DMS153 treated with DMSO at 0.1 percent for 48 hours (cell line): ENCODE measurements at regions not wholly inside any gene's neighbourhood (a gene's known extent, or its start where the extent isn't known, plus 50 kb on each side); places are given as distances from the start of the nearest gene placed in this dataset.
"Not testable (repeated sequence)": the region's sequence is repeated elsewhere in the genome, so short reads cannot be mapped to it uniquely, and the experiment has no call there.

ENCODE experiments used
- DNase-seq: peaks from one replicate; lab custom pipeline; 2025; ENCODE audit not compliant: unreplicated experiment; lab: John Stamatoyannopoulos, UW

DNA sequence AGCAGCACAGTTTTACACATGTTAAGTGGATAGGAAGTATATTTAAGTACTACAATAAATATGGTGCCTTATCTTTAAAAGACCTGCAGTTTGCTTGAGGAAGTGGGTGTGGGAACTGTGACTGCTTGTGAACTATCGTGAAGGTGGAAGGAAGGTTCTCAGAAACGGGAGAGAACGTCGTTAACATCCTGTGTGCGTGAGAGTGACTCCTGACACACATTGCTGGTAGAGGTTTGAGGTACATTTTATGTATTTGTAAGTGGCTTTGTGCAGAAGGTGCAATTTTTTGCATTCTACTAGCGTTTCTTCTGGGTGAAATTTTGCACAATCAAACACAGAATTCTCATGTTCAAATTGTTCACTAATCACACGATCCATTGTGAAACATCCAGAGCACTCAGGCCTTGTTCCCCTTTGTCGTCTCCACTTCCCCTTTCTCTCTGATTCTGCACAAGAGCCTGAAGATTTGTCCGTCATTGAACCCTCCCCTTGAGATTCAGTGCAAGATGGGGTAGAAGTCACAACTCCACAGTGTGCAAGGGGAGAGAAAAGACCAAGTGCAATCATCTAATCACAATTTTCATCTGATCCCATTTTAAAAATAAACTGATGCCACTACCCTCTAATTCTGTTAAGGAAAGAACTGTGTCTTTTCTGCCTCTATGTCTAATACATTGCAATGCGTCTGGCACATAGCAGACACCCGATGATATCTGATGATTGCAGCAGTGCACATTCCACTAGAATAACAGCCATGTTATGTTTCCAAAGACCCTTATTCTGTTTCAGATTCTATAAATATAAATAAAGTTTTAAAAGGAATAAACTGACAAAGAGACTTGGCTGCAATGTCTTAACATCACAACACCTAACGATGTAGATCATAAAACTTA is 279.9 kb downstream of the NEBL start:
- DNase-seq: no peak

DNA sequence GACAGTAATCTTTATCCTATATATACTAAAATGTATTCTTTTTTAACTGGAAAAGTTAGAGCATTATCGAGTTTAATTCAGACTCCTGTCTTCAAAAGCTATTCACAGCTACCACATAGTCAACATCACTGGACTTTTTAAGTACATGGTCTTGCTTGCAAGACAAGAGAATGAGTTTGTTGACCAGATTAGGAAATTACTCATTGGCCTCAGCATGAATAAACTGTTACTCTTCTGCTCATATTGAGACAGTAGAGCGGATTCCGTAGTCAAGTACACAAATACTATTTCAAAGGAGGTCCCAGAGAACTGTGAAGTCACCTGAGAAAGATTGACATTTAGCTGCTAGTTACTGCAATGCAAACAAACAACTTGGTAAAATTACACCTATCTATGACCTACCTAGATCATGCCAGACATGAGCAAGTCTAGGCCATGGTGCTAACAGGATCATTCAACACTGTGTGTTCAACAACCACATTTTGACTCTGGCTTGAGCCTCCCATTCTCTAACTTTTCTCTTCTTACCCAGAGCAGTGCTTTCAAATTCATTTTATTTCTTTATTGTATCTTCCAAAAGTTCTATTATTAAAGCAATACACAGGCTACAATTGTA is 280.9 kb downstream of the NEBL start:
- no peak for DNase-seq

DNA sequence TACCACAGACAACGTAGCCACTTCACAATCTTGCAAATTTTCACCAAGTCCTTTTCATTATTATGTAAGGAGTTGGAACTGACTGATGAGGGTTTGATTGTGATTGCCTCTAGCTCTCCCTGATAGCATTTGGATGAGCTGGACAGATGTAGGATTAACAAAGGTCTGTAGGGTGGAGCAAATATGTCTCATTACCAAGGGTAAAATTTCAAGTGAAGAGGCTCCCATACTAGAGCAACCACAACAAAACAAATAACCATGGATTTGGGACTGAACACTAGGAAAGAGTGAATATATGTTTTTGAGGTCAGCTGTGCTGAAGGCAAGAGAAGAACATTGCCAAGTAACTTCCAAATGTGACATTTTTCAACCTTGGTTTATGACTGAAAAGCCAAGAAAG is 281.7 kb downstream of the NEBL start:
- no peak for DNase-seq

DNA sequence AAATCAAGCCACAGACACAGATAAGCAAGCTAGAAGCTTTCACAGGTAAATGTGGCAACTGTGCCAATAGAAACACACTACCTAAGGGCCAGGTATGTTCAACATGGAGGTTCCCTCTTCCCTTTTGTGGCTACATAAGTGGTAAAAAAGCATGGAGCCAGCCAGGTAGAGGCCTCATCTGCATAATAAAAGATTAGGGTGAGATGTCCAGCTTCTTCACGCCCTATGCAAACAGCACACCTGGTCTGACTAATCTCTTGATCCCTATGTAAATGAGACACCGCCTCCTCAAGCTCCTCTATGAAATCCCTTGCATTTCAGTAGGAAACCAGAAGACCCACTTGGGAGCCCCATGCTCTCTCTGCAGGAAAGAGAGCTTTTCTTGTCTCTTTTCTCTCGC is 282.2 kb downstream of the NEBL start:
- DNase-seq: no peak

DNA sequence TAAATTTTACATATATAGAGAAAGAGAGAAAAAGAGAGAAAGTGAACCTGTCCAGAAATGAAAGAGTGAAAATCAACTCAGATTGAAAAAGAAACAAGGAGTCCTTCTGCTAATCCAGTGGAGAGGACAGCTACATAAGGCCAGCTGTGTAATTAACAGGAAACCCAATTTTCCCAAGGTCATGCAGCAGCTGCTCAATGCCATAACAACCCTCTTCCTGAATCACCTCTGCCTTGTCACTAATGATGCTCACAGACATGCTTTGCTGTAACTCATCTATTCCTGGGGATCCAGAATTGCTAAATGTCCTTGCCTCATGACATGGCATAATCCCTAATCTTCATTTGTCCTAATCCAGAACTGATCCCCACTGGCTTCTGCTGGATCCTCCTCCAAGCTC is 288.6 kb downstream of the NEBL start:
- no peak for DNase-seq

DNA sequence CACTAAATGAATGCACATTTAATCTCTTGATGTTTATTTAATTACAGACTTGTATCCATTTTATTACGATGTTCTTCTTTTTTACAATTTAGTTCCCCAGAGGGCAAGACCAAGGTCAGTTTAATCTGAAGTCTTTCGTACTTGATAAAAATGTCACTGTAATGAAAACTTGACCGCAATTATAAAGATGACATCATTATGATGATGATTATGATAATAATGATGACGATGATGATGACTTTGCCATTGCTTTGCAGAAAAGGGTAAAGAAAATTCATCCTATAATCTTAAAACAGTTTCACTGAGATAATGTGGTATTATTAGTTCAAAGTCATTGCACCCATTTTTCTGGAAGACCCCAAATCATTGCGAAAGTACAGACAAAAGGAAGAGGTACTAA is 290.1 kb downstream of the NEBL start:
- no peak for DNase-seq

DNA sequence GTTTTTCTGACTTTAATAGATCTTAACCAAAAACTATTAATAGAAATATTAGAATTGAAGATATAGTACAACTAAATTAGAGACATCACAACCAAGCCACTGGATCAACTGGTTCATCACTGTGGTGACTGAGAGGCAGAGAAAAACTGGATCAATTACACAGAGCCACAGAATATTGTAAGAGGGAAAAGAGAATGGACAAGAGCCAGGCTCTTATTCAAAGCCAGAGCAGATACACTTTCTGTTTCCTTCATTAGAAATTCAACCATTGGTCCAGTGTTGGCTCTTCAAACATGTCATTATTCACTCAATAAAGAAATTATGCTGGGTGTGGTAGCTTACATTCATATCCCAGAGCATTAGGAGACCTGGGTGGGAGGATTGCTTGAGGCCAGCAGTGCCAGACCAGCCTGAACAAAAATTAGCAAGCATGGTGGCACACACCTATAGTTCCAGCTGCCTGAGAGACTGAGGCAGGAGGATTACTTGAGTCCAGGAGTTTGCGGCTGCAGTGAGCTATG is 295.1 kb downstream of the NEBL start:
- no peak for DNase-seq

DNA sequence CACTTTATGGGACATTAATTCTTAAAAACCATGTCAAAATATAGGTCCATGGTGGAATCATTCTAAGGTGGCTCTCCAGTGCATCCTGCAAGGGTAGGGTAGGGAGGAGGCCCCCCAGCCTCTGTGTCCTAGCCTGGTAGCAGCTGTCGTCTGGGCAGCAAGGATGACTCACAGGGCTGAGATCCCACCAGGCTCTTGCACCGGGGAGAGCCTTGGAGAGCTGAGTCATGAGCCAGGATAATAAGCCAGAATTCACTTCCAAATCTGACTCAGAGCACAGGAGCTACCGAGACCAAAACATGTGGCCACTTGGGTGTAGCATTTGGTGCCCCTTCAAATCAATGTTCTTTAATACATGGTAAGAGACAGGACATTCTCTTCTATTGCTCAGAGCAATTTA is 298.5 kb downstream of the NEBL start:
- no peak for DNase-seq

DNA sequence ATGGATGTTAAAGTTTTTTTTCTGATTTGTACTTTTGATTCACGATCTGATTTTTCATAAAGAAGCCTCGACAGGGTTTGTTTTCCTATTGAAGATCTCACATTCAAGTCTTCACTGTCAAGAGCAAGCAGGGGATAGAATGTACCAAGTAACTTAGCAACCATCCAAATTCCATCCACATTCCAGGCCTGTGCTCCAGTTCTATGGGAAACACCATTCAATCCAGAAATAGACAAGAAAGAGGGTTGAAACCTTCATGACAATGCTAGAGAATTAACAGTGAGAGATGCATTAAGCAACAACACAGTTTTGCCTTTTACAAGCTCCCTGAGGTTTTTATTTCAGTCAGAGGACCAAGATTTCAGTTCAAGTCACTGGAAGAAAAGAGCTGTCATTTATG is 300.2 kb downstream of the NEBL start:
- no peak for DNase-seq

DNA sequence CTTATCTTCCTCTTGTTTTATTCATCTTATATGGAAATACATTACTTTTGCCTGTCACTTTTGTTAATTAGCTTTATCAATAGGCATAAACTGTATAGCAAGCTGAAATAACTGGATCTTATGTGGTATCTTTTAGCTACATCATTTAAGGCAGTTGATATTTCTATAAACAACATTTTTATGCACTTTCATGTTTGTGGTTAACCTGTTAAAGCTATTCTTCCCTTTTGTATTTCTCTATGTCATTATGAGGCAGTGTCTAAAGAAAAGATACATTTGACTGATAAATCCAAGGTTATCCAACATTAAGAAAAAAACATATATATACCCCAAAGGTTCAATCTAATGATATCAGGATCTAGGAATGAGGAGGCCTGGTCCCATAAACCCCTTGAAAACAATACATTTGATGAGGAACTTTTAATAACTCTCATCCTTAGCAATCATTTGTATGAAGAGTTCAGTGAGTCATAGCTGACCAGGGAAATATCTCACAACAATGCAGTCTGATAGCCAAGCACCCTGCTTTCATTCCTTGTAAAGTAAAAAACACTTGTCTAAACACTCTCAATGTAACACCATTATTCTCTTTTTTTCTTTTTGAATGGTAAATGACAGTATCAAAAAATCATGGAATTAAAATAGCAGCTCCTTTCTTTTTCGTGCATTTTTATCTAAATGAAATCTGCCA is 300.9 kb downstream of the NEBL start:
- no peak for DNase-seq

DNA sequence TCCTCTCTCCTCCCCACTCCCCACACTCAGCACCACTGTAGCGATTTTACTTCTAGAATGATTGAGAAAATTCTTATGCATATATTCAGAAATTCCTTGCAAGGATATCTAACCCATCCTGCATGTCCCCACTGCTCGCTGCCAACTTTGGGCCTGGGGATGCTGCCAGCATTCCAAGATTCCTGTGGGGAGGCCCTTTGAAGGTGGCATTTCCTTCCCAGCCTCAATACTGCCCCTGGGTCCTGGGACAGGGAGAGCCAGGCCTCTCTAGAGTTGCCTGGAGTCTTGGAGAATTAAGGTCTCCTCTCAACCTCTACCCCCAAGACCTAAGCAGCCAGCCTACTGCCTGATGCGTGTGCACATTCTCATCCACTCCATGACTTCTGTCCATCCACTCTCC is 303.5 kb downstream of the NEBL start:
- DNase-seq: no peak

DNA sequence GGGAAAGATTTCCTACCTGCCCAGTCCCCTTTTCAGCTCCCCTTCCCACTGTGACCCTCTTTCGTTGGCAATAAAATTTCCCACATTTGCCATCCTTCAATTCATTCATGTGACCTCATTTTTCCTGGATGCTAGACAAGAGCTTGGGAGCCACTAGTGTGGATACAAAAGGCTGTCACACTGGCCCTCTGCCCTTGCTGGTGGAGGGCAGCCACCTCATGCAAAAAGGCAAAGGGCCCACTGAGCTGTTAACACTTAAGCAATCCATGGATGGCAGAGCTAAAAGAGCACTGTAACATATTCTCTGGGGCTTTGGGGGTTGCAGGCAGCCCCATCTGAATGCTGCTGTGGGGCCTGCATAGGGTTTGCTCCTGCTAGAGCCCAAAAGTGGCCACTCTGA is 315.1 kb downstream of the NEBL start:
- no peak for DNase-seq

DNA sequence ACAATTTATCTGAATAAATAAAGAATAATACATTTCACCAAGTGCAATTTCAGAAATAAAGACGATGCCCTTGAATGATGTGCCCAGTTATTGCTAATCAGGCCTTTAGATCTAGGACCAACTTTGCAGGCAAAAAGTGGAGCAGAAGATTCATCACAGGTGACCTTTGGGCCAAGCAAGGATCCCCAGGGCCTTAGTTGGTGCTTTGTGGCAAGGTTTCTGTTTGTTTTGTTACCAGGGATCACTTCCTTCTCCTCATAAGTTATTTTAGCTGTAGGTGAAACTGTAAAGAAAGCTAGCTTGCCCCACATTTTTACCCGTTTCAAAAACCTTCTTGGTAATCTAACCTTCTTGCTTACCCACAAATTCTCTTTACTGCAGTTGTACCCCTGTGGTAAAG is 323.2 kb downstream of the NEBL start:
- no peak for DNase-seq

DNA sequence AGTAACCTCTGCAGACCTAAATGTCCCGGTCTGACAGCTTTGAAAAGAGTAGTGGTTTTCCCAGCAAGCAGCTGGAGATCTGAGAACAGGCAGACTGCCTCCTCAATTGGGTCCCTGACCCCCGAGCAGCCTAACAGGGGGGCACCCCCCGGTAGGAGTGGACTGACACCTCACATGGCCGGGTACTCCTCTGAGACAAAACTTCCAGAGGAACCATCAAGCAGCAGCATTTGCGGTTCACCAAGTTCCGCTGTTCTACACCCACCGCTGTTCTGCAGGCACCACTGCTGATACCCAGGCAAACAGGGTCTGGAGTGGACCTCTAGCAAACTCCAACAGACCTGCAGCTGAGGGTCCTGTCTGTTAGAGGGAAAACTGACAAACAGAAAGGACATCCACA is 341.1 kb downstream of the NEBL start:
- not testable (repeated sequence) for DNase-seq

DNA sequence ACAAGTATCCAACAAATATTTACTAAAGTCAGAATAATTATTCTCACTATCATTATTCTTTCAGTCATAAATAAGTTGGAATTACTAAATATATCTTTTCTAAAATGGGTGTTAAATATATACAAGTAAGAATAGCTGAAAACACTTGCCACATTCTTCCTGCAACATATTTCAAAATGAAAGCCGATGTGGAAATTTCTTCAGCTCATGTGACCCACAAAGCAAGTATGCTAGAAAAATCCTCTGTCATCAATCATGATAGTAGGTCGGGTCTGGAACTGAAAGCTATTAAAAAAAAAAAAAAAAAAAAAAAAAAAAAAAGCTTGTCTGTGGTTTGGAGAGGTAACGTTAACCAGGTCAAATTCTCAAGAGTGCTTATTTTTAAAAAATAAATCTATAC is 344.7 kb downstream of the NEBL start:
- DNase-seq: no peak

DNA sequence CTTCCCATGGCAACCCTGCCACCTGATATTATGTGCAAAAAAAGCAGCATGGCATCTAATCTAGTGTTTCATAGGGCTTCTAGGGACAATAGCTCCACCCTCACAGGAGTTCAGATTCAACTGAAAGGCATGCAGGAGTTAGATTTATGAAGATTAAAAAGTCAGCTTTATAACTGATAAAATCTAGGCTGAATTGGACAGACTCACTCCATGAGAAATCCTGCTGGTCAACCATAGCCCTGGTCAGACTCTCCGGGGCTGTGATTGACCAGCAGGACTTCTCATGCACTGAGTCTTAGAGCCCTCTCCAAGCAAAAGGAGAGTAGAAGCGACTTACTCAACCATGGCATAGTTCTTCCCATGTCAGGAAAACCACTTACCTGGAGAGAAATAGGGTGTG is 345.4 kb downstream of the NEBL start:
- DNase-seq: no peak

DNA sequence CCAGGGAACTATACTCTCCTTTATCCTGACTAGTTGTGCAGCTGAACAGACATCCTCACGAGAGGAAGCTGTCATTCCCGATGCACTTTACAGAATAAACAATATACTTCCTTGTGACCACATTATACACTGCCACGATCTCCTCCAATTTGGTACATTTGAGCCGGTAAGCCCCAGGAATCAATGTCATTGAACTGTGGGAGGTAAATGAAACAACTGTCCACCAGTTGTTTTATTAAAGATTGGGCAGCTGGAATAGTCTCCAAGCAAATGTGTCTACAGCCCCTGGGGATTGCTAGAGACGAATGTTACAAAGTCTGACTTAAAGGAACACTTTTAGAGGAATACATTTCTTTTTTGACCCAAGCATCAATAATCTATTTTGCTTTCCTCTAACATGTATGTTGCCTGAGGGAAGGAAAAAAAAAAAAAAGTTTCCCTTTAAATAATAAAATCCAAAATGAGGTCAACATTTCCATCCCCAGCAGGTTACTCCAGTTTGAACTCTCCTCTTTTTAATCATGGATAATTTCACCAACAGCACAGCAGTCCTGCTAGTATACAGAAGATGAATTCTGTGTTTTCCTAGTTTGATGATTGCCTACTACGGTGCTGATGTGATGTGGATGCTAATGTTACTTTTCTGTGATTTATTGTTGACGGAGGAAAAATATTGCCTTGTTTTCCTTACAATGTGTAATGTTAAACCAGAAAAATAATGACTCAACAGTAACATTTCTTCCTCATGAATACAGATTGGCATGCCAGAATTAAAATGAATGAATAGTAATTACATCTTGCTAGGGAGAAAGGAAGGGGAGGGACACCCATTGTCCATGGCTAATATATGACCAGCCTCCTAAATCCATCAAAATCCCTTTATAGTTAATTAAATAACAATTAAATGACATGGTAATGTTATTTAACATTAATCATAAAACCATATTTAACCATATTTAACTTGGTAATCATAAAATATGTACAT is 360.9 kb downstream of the NEBL start:
- no peak for DNase-seq

DNA sequence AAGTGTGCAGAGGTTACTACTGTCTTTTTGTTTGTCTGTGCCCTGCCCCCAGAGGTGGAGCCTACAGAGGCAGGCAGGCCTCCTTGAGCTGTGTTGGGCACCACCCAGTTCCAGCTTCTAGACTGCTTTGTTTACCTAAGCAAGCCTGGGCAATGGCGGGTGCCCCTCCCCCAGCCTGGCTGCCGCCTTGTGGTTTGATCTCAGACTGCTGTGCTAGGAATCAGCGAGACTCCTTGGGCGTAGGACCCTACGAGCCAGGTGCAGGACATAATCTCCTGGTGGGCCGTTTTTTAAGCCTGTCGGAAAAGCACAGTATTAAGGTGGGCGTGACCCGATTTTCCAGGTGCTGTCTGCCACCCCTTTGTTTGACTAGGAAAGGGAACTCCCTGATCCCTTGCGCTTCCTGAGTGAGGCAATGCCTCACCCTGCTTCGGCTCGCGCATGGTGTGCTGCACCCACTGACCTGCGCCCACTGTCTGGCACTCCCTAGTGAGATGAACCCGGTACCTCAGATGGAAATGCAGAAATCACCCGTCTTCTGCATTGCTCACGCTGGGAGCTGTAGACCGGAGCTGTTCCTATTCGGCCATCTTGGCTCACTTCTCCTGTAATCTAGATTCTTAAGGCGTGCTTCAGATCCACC is 365.7 kb downstream of the NEBL start:
- not testable (repeated sequence) for DNase-seq

DNA sequence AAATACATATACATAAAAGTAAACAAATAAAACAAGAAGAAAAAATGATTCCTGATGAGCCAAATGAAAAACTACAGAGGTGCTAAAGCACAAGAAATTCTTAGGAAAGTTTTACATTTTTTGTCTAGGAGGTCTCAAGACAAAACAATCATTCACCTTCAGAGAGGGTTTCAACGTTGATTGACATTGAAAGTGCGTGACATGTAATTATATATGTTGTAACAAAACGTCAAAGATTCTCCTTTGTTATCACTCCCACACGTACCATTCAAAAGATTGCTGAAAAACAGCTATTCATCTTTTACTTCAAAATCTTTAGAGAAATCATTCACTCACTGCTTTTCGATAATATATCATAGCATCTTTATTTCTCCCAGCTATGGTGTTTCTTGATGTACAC is 375.9 kb downstream of the NEBL start:
- DNase-seq: no peak

DNA sequence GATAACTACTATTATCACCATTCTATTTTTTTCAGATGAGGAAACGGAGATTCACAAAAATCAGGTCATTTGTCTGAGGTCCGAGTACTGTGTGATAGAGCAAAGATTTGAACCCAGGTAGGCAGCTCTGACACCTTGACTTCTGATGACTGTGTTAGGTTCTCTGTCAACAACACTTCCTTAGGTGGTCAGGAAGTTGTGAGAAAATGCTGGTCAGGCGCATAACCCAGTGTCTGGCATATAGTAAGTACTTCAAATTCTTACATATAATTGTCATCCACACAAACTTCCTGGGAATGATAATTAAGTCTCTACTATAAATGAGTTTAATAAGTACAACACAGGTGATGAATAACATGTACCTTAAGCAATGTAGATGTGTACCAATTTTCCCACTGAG is 381.5 kb downstream of the NEBL start:
- DNase-seq: no peak
